GM12865 (cell line): ENCODE measurements at regions not wholly inside any gene's neighbourhood (a gene's known extent, or its start where the extent isn't known, plus 50 kb on each side); places are given as distances from the start of the nearest gene placed in this dataset.
A peak's percentile ranks its signal among the peaks of the same experiment; 100 is the strongest.

Source experiments
- DNase-seq: peaks from one replicate; pipeline ENCODE4 v3.0.0; 2010; ENCODE audit warnings: low read depth
- H3K4me3 ChIP-seq: 2 replicates; pipeline ENCODE4 v1.5.1; 2011; ENCODE audit warnings: mild to moderate bottlenecking, low read depth, low read length, control low read depth
- TF ChIP-seq, protein P1 (sequence below): IDR thresholded peaks from 2 replicates; pipeline ENCODE4 v1.5.1; 2011; ENCODE audit warnings: low read length, control low read depth, low read depth, inconsistent platforms; ENCODE audit not compliant: insufficient read depth; ENCODE audit errors: missing control alignments

DNA sequence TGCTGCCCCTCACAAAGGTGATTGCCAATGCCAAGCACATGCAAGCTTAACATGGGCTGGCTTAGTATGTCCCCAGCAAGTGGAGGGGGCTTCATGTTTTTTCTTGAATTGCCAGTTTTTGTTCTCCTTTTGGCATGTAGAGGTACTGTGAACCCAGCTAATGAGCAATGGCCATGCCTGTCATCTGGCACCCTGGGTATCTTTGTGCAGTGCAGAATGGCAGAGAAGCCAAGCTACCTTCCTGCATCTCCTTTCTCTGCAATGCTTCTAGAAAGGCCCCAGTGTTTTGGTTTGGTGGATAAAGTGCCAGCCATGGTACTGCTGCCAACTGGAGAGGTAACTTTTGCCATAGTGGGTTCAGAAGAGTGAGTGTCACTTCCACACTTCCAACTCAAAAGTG lies 576.9 kb downstream of the CMPK2 start:
- H3K4me3 ChIP-seq: no peak overlapping the region
- TF ChIP-seq, protein P1, sequence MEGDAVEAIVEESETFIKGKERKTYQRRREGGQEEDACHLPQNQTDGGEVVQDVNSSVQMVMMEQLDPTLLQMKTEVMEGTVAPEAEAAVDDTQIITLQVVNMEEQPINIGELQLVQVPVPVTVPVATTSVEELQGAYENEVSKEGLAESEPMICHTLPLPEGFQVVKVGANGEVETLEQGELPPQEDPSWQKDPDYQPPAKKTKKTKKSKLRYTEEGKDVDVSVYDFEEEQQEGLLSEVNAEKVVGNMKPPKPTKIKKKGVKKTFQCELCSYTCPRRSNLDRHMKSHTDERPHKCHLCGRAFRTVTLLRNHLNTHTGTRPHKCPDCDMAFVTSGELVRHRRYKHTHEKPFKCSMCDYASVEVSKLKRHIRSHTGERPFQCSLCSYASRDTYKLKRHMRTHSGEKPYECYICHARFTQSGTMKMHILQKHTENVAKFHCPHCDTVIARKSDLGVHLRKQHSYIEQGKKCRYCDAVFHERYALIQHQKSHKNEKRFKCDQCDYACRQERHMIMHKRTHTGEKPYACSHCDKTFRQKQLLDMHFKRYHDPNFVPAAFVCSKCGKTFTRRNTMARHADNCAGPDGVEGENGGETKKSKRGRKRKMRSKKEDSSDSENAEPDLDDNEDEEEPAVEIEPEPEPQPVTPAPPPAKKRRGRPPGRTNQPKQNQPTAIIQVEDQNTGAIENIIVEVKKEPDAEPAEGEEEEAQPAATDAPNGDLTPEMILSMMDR: no peak

DNA sequence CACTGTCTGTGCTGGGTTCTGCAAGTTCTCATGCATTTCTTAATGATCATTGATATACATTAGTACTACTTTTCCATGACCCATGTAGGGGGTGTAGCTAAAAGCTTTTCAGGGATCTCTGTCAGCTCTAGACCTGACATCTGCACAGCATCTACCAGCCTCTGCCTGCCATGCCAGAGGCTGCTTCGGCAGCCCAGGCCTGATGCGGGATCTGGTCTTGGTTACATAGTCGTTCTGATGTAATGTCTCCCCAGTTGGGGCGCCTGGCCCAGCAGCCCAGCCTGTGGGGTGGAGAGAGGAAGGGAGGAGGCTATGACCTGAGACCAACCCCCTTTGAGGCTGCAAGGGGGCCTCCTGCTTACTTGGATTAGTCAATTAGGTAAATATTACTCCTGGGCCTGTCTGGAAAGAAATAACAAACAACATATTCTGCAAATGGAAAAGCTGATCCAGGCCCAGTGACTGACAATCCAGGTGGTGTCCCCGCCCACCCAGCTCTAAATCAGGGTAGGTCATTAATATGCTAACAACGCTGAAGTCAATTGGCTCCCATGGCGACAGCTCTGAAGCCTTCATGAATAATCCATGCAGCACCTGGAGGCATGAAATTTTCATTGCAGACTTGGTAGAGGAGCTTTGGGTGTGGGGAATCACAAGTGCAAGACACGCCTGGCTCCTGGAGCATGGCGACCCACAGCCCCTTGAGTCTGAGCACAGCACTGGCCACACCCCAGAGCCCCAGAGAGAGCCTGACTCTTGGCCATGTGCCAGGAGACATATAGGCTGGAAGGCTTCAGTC lies 575.3 kb downstream of the CMPK2 start:
- no peak overlapping the region for H3K4me3 ChIP-seq
- TF ChIP-seq, protein P1: no peak
- DNase-seq: no peak

More for the DNA sequence above, 576.9 kb downstream of the CMPK2 start:
- no peak for DNase-seq

DNA sequence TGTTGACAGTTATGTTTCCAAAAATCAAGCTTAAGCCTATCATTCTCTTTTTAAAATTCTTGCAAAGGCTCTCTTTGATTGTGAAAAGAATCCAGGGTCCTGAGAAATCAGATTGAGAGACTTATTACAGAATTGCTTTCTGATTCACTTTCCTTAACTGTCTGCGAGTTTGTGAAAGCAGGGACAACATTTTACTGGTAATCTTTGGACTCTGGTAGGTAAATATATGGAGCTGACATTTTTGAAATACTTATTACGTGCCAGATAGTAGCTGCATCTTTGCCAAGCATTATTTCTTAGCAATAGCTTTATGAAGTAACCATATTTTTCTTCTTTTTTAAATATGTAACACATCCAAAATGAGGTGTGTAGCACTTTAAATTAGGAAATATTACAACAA lies 570.9 kb downstream of the CMPK2 start:
- H3K4me3 ChIP-seq: no peak overlapping the region
- no peak for DNase-seq
- TF ChIP-seq, protein P1: no peak

DNA sequence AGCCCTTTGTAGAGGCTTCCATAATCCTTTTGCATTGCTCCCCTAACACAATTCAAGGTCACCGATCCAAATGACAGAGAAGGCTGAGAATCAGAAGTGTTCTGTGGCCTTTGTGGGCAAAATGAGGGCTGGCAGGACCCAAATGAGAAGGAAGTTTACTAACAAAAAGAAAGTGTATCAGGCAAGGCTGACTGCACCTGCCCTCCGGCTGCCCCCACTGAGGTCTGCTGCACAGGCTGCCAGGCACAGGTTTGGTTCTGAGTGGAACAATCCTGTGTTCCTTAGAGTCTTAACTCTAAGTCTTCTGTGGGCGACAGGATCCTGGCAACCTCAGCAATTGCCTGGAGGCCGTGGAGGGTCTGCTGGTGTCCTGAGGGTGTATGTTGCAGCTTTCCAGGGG lies 568.5 kb downstream of the CMPK2 start:
- TF ChIP-seq, protein P1: no peak
- H3K4me3 ChIP-seq: no peak overlapping the region
- DNase-seq: peak; percentile 58

DNA sequence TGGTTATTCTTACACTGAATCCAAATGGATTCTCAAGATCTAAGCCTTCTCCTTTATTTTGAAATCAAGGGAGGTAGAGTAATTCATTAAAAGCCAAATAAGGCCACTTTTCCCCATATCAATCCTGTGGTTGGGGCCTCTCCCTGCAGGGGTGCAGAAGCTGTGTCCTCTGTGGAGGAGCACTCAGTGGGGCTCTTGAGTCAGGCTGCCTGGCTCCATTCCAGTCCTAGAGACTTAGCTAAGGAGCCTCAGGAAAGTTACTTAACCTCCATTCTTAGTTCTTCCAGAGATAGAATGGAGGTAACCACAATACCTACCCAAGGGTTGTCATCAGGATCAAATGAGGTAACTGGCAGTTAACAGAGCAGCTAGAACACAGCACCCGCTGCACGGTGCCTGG lies 564.3 kb downstream of the CMPK2 start:
- TF ChIP-seq, protein P1: no peak
- H3K4me3 ChIP-seq: no peak overlapping the region
- no peak for DNase-seq

GRCh38 chr2:6308986-6309385 lies 556.7 kb downstream of the CMPK2 start:
- no peak overlapping the region for H3K4me3 ChIP-seq
- TF ChIP-seq, protein P1: no peak
- DNase-seq: no peak
